ENCODE measurements at regions not wholly inside any gene's neighbourhood (a gene's known extent, or its start where the extent isn't known, plus 50 kb on each side); places are given as distances from the start of the nearest gene placed in this dataset.

GRCh38 chr5:156272139-156272538 is 54.8 kb upstream of the SGCD start:
- TF ChIP-seq POLR2AphosphoS5 (IDR thresholded peaks at IDR 0.05; ENCODE audit: low read depth, low read length) (no peak), TAF1 (IDR thresholded peaks at IDR 0.05; ENCODE audit: borderline replicate concordance, insufficient read depth, low read length) (no peak), SIN3A (IDR thresholded peaks at IDR 0.05; ENCODE audit: borderline replicate concordance, insufficient read depth, low read length) (no peak)
